ENCODE measurements at regions not wholly inside any gene's neighbourhood (a gene's known extent, or its start where the extent isn't known, plus 50 kb on each side); places are given as distances from the start of the nearest gene placed in this dataset.
"Not testable (repeated sequence)": the region's sequence is repeated elsewhere in the genome, so short reads cannot be mapped to it uniquely, and the experiment has no call there.

- TF ChIP-seq, protein P1, sequence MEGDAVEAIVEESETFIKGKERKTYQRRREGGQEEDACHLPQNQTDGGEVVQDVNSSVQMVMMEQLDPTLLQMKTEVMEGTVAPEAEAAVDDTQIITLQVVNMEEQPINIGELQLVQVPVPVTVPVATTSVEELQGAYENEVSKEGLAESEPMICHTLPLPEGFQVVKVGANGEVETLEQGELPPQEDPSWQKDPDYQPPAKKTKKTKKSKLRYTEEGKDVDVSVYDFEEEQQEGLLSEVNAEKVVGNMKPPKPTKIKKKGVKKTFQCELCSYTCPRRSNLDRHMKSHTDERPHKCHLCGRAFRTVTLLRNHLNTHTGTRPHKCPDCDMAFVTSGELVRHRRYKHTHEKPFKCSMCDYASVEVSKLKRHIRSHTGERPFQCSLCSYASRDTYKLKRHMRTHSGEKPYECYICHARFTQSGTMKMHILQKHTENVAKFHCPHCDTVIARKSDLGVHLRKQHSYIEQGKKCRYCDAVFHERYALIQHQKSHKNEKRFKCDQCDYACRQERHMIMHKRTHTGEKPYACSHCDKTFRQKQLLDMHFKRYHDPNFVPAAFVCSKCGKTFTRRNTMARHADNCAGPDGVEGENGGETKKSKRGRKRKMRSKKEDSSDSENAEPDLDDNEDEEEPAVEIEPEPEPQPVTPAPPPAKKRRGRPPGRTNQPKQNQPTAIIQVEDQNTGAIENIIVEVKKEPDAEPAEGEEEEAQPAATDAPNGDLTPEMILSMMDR (IDR thresholded peaks at IDR 0.05; ENCODE audit: unreplicated experiment), result no peak
- H3K27ac Mint-ChIP-seq (ENCODE audit: low read depth, unreplicated experiment), result no peak overlapping the region
- no TSS peak for BruUV-seq (replicated peaks)
- no peaks in the 10 kb centered on the region for H3K36me3 Mint-ChIP-seq (ENCODE audit: insufficient read depth, unreplicated experiment)
- H3K4me1 Mint-ChIP-seq (ENCODE audit: insufficient read depth, unreplicated experiment), result no peaks in the 10 kb centered on the region
- H3K27me3 Mint-ChIP-seq (ENCODE audit: insufficient read depth, unreplicated experiment), result no peaks in the 10 kb centered on the region
- POLR2A ChIA-PET, result no interaction called here
- intact Hi-C loops (cut with micrococcal nuclease), result no loop called here
- no peak overlapping the region for H3K4me3 Mint-ChIP-seq (ENCODE audit: unreplicated experiment)
- CTCF ChIA-PET, result no interaction called here
- H3K9me3 Mint-ChIP-seq (ENCODE audit: unreplicated experiment), result no peaks in the 10 kb centered on the region
- no peak for DNase-seq (ENCODE audit: unreplicated experiment)
Measured at GRCh38 chr7:16266877-16267276, 154.5 kb downstream of the CRPPA start.

DNA sequence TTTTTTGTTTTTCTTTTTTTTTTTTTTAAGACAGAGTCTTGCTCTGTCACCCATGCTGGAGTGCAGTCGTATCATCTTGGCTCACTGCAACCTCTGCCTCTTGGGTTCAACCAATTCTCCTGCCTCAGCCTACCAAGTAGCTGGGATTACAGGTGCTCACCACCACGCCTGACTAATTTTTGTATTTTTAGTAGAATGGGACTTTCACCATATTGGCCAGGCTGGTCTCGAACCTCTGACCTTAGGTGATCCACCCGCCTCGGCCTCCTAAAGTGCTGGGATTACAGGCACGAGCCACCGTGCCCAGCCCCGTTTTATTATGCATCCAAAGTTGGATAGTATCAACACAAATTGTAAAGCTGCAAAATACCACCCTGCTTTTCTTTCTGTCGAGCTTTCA lies 154.9 kb downstream of the CRPPA start:
- DNase-seq (ENCODE audit: unreplicated experiment); POLR2A ChIA-PET; H3K36me3 Mint-ChIP-seq (ENCODE audit: insufficient read depth, unreplicated experiment); intact Hi-C loops (cut with micrococcal nuclease); H3K9me3 Mint-ChIP-seq (ENCODE audit: unreplicated experiment); BruUV-seq (replicated peaks); H3K27ac Mint-ChIP-seq (ENCODE audit: low read depth, unreplicated experiment); H3K4me1 Mint-ChIP-seq (ENCODE audit: insufficient read depth, unreplicated experiment); H3K27me3 Mint-ChIP-seq (ENCODE audit: insufficient read depth, unreplicated experiment); H3K4me3 Mint-ChIP-seq (ENCODE audit: unreplicated experiment): not testable (repeated sequence)
- CTCF ChIA-PET, result interaction anchor here (0.6 kb wide), 1 partner anchor 45 kb away, joined by 5 read pairs; no protein-coding TSS in a partner anchor

- intact Hi-C loops (cut with micrococcal nuclease), result no loop called here
- no peak overlapping the region for H3K4me3 Mint-ChIP-seq (ENCODE audit: unreplicated experiment)
- no peak for DNase-seq (ENCODE audit: unreplicated experiment)
- CTCF ChIA-PET, result interaction anchor here (0.6 kb wide), 1 partner anchor 45 kb away, joined by 5 read pairs; no protein-coding TSS in a partner anchor
- TF ChIP-seq, protein P1 (IDR thresholded peaks at IDR 0.05; ENCODE audit: unreplicated experiment), result no peak
- no TSS peak for BruUV-seq (replicated peaks)
- H3K4me1 Mint-ChIP-seq (ENCODE audit: insufficient read depth, unreplicated experiment), result no peaks in the 10 kb centered on the region
- H3K36me3 Mint-ChIP-seq (ENCODE audit: insufficient read depth, unreplicated experiment), result no peaks in the 10 kb centered on the region
- no peak overlapping the region for H3K27ac Mint-ChIP-seq (ENCODE audit: low read depth, unreplicated experiment)
- POLR2A ChIA-PET, result no interaction called here
- H3K27me3 Mint-ChIP-seq (ENCODE audit: insufficient read depth, unreplicated experiment), result no peaks in the 10 kb centered on the region
- H3K9me3 Mint-ChIP-seq (ENCODE audit: unreplicated experiment), result no peaks in the 10 kb centered on the region
Measured at GRCh38 chr7:16265863-16266458, 155.4 kb downstream of the CRPPA start.

DNA sequence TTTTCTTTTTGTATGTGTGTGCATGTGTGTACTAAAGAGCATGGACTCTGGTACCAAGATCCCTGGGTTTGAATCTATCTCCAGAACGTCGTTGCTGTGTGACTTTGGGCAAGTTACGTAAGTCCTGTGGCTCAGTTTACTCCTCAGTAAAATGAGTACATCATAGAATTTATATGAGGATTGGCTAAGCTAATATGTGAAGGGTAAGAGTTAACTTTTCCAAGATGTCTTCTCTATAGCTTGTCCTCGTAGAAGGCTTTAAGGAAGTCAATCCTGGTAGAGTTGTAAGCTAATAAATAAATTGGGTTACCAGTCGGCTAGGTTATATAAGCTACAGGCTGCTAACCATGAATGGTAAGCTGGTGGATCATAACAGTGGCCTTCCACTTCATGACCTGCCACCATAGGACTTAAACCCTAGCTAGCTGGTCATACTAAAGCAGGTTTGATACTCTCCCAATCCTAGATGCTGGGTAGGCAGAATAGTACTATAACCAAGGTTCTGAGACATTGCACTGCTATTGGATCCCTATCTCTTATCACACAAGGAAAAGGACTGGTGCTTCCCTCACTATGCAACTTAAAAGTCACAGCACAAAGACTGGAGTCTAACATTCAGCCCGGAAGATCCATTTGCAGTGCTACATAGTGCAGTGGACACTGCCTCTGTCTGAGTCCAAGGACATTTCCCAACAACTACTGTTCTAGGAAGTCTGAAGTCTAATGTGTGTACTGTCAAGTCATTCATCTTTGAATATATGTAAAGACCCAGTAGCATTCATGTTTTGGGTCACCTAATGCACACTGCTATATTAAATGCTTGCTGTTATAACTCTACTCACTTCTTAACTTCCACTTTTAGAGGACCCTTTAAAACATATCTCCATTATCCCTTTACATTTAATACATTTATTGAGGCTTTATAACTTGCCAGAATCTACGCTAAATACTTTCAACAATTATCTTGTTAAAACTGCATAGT lies 156.2 kb downstream of the CRPPA start:
- POLR2A ChIA-PET, result interaction anchor here (0.5 kb wide), 1 partner anchor 65 kb away, joined by 4 read pairs; no protein-coding TSS in a partner anchor
- Mint-ChIP-seq H3K4me1 (ENCODE audit: insufficient read depth, unreplicated experiment) (no peaks in the 10 kb centered on the region), H3K27ac (ENCODE audit: low read depth, unreplicated experiment) (no peak overlapping the region), H3K9me3 (ENCODE audit: unreplicated experiment) (no peaks in the 10 kb centered on the region), H3K27me3 (ENCODE audit: insufficient read depth, unreplicated experiment) (no peaks in the 10 kb centered on the region), H3K36me3 (ENCODE audit: insufficient read depth, unreplicated experiment) (no peaks in the 10 kb centered on the region), H3K4me3 (ENCODE audit: unreplicated experiment) (no peak overlapping the region)
- TF ChIP-seq, protein P1 (IDR thresholded peaks at IDR 0.05; ENCODE audit: unreplicated experiment), result no peak
- no peak for DNase-seq (ENCODE audit: unreplicated experiment)
- no TSS peak for BruUV-seq (replicated peaks)
- CTCF ChIA-PET, result no interaction called here
- intact Hi-C loops (cut with micrococcal nuclease), result no loop called here
